SH-SY5Y (cell line): ENCODE measurements at regions not wholly inside any gene's neighbourhood (a gene's known extent, or its start where the extent isn't known, plus 50 kb on each side); places are given as distances from the start of the nearest gene placed in this dataset.

Source experiments
- GATA2 ChIP-seq: IDR thresholded peaks from 2 replicates; pipeline ENCODE4 v1.6.1; 2011; ENCODE audit warnings: mild to moderate bottlenecking, low read depth, low read length
- GATA3 ChIP-seq: IDR thresholded peaks from 2 replicates; pipeline ENCODE4 v1.6.1; 2011; ENCODE audit warnings: low read depth, mild to moderate bottlenecking, low read length, moderate library complexity

DNA sequence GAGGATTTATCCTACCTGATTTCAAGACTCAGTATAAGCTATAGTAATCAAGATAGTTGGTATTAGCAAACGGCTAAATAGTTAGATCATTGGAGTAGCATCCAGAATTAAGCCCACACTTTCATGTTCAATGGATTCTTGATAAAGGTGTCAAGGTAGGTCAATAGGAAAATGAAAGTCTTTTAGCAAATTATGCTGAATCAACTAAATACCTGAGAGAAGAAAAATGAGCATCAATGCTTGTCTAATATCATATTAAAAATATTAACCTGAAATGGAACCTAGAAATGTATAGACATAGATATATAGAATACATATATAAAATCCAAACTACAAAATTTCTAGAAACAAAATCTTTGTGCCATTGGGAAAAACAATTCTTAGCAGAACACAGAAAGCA, 685.6 kb downstream of the DTWD2 start:
- TF ChIP-seq GATA3 (no peak), GATA2 (no peak)
